Stimulated activated CD4-positive, alpha-beta T cell treated with anti-CD3 and anti-CD28 coated beads, Interleukin-2, amount 100 ng/mL, for 4 hours (primary cell): ENCODE measurements at regions not wholly inside any gene's neighbourhood (a gene's known extent, or its start where the extent isn't known, plus 50 kb on each side); places are given as distances from the start of the nearest gene placed in this dataset.

Experiments used
- DNase-seq: peaks from one replicate; pipeline ENCODE4 v3.0.0-alpha.2; 2020; ENCODE audit warnings: low read depth

- DNase-seq, result no peak
Observed at GRCh38 chr15:46251903-46252302, 617.1 kb downstream of the SQOR start.

- no peak for DNase-seq
Observed at GRCh38 chr15:46258056-46258455, 623.2 kb downstream of the SQOR start.

GRCh38 chr15:46260937-46261336 lies 626.1 kb downstream of the SQOR start:
- DNase-seq, result no peak

GRCh38 chr15:46265664-46266347 lies 631.0 kb downstream of the SQOR start:
- no peak for DNase-seq

- no peak for DNase-seq
Observed at GRCh38 chr15:46266661-46267060, 631.8 kb downstream of the SQOR start.

- DNase-seq, result no peak
Observed at GRCh38 chr15:46270481-46271147, 635.8 kb downstream of the SQOR start.

- DNase-seq, result no peak
Observed at GRCh38 chr15:46275701-46276100, 640.9 kb downstream of the SQOR start.

- no peak for DNase-seq
Observed at GRCh38 chr15:46277451-46277850, 642.6 kb downstream of the SQOR start.

GRCh38 chr15:46278062-46278461 lies 643.2 kb downstream of the SQOR start:
- DNase-seq, result no peak

- no peak for DNase-seq
Observed at GRCh38 chr15:46278486-46279090, 643.8 kb downstream of the SQOR start.

- no peak for DNase-seq
Observed at GRCh38 chr15:46280762-46281542, 646.1 kb downstream of the SQOR start.

GRCh38 chr15:46293550-46293949 lies 658.7 kb downstream of the SQOR start:
- no peak for DNase-seq

- no peak for DNase-seq
Observed at GRCh38 chr15:46296002-46296401, 661.2 kb downstream of the SQOR start.

GRCh38 chr15:46296797-46297196 lies 662.0 kb downstream of the SQOR start:
- no peak for DNase-seq

- DNase-seq, result no peak
Observed at GRCh38 chr15:46297766-46298165, 662.9 kb downstream of the SQOR start.

GRCh38 chr15:46300716-46301115 lies 665.9 kb downstream of the SQOR start:
- no peak for DNase-seq

- DNase-seq, result no peak
Observed at GRCh38 chr15:46301291-46301690, 666.5 kb downstream of the SQOR start.

GRCh38 chr15:46301826-46302225 lies 667.0 kb downstream of the SQOR start:
- DNase-seq, result no peak

GRCh38 chr15:46304321-46304720 lies 669.5 kb downstream of the SQOR start:
- no peak for DNase-seq

GRCh38 chr15:46307746-46308145 lies 672.9 kb downstream of the SQOR start:
- no peak for DNase-seq

GRCh38 chr15:46309914-46310313 lies 675.1 kb downstream of the SQOR start:
- no peak for DNase-seq

- DNase-seq, result peak; percentile 29
Observed at GRCh38 chr15:46312133-46312740, 677.4 kb downstream of the SQOR start.
